Skeletal muscle cell (primary cell): ENCODE measurements at regions not wholly inside any gene's neighbourhood (a gene's known extent, or its start where the extent isn't known, plus 50 kb on each side); places are given as distances from the start of the nearest gene placed in this dataset.
A peak's percentile ranks its signal among the peaks of the same experiment; 100 is the strongest.

Experiments used
- DNase-seq: peaks from one replicate; pipeline ENCODE4 v3.0.0-alpha.2; 2010; ENCODE audit warnings: low read depth
- H3K4me3 ChIP-seq: 2 replicates; pipeline ENCODE4 v1.5.1; 2011; ENCODE audit warnings: low read depth, mild to moderate bottlenecking, control low read depth, low read length, moderate library complexity

- peak overlapping the region; percentile 3 for H3K4me3 ChIP-seq
These were observed 49.6 kb upstream of the ZNF469 start for GRCh38 chr16:88332921-88333825.

More at GRCh38 chr16:88332921-88333825, 49.6 kb upstream of the ZNF469 start:
- peak; percentile 57 for DNase-seq
